HCT116 (cell line): ENCODE measurements at regions not wholly inside any gene's neighbourhood (a gene's known extent, or its start where the extent isn't known, plus 50 kb on each side); places are given as distances from the start of the nearest gene placed in this dataset.

Experiments used
- ATAC-seq: fragments of 200-7000 bp; cut with Tn5 transposase; 2 replicates; pipeline ENCODE4 v1.9.1; 2020; ENCODE audit warnings: mild to moderate bottlenecking, moderate library complexity
- BruUV-seq: library from RNA; stranded (reverse); fragments of 400-500 nt; replicated peaks from 2 replicates; lab custom pipeline; 2021; lab: Mats Ljungman, UMichigan
- CTCF ChIA-PET: fragments of 300-600 bp; sonication (Branson Sonifier 250); formaldehyde crosslinking; loops from one replicate; lab custom pipeline; 2021; ENCODE audit warnings: antibody characterized with exemption; lab: Charles Lee
- POLR2A ChIA-PET: fragments of 300-600, 350-600 bp; sonication (Branson Sonifier 250); formaldehyde crosslinking; loops from one replicate; lab custom pipeline; 2021; ENCODE audit warnings: antibody characterized with exemption; lab: Charles Lee
- RAD21 ChIA-PET, 2 experiments: fragments of 300-600 bp; sonication (Branson Sonifier 250); formaldehyde crosslinking; loops; one replicate each; lab custom pipeline; 2023; ENCODE audit warnings: low total read pairs in 2 of 2; ENCODE audit not compliant: uncharacterized antibody in 2 of 2, unreplicated experiment in 2 of 2, low non-redundant PET in 1 of 2; lab: Charles Lee
- DNase-seq: peaks from one replicate; pipeline ENCODE4 v3.0.0-alpha.2; 2010; ENCODE audit warnings: low read depth, low spot score
- H2AFZ ChIP-seq: fragments of 200-600 bp; shearing (Covaris generic), sonication (generic); 2 replicates; pipeline ENCODE4 v1.6.1; 2017; ENCODE audit warnings: low read depth, mixed run types, mixed read lengths, antibody characterized with exemption, low read length; ENCODE audit not compliant: poor library complexity, severe bottlenecking
- H3K27ac ChIP-seq: 2 replicates; pipeline ENCODE4 v1.5.1; 2012; ENCODE audit warnings: low read depth, low read length
- H3K27me3 ChIP-seq: fragments of 200-600 bp; sonication (generic); 2 replicates; pipeline ENCODE4 v1.6.1; 2016; ENCODE audit warnings: mixed run types, low read length, mixed read lengths; ENCODE audit not compliant: insufficient read depth
- H3K36me3 ChIP-seq, 2 experiments: fragments of 200-500 bp in 1 of 2; fragments of 200-600 bp in 1 of 2; sonication (Bioruptor generic) in 1 of 2; sonication (generic) in 1 of 2; 2 replicates each; pipeline versions ENCODE4 v1.5.1 to v1.6.1; 2014 to 2016; ENCODE audit warnings: low read length in 2 of 2, inconsistent platforms in 1 of 2, mixed read lengths in 1 of 2, mixed run types in 1 of 2; ENCODE audit not compliant: insufficient read depth in 2 of 2, control insufficient read depth in 1 of 2
- H3K4me1 ChIP-seq, 2 experiments: fragments of 200-600 bp in 1 of 2; sonication (generic) in 1 of 2; 2 replicates each; pipeline versions ENCODE4 v1.5.1 to v1.6.1; 2012 to 2017; ENCODE audit warnings: low read length in 2 of 2, inconsistent platforms in 1 of 2, mild to moderate bottlenecking in 1 of 2, mixed read lengths in 1 of 2, mixed run types in 1 of 2, moderate library complexity in 1 of 2; ENCODE audit not compliant: insufficient read depth in 2 of 2, control insufficient read depth in 1 of 2
- H3K4me2 ChIP-seq: fragments of 200-600 bp; sonication (generic); 2 replicates; pipeline ENCODE4 v1.6.1; 2017; ENCODE audit warnings: mixed run types, low read length, mixed read lengths
- H3K4me3 ChIP-seq, 2 experiments: fragments of 200-600 bp in 1 of 2; sonication (generic) in 1 of 2; replicated peaks in 1 of 2; 2 replicates each; pipeline ENCODE4 v1.5.1; 2011 to 2016; ENCODE audit warnings: low read length in 2 of 2, control low read depth in 1 of 2, low read depth in 1 of 2, mild to moderate bottlenecking in 1 of 2, mixed read lengths in 1 of 2, mixed run types in 1 of 2
- H3K79me2 ChIP-seq: fragments of 200-600 bp; sonication (generic); 2 replicates; pipeline ENCODE4 v1.6.1; 2017; ENCODE audit warnings: mild to moderate bottlenecking, mixed run types, low read length, moderate library complexity, mixed read lengths; ENCODE audit not compliant: insufficient read depth
- H3K9ac ChIP-seq: fragments of 200-600 bp; sonication (generic); 2 replicates; pipeline ENCODE4 v1.6.1; 2016; ENCODE audit warnings: low read length, mixed read lengths
- H3K9me2 ChIP-seq: fragments of 200-600 bp; sonication (generic), shearing (Covaris generic); 2 replicates; pipeline ENCODE4 v1.6.1; 2017; ENCODE audit warnings: mixed run types, mild to moderate bottlenecking, moderate library complexity; ENCODE audit not compliant: insufficient read depth
- H3K9me3 ChIP-seq, 2 experiments: fragments of 200-500 bp in 1 of 2; fragments of 200-600 bp in 1 of 2; sonication (Bioruptor generic) in 1 of 2; sonication (generic) in 1 of 2; 2 replicates each; pipeline ENCODE4 v1.6.1; 2014 to 2017; ENCODE audit warnings: low read length in 2 of 2, mixed read lengths in 2 of 2, inconsistent platforms in 1 of 2, low read depth in 1 of 2, mild to moderate bottlenecking in 1 of 2, mixed run types in 1 of 2, moderate library complexity in 1 of 2; ENCODE audit not compliant: control insufficient read depth in 1 of 2, insufficient read depth in 1 of 2
- H4K20me1 ChIP-seq: fragments of 200-600 bp; sonication (generic), shearing (Covaris generic); 2 replicates; pipeline ENCODE4 v1.6.1; 2017; ENCODE audit warnings: mixed run types, mild to moderate bottlenecking, moderate library complexity; ENCODE audit not compliant: insufficient read depth
- EGR1 ChIP-seq: IDR thresholded peaks from 2 replicates; pipeline ENCODE4 v1.6.1; 2012; ENCODE audit warnings: low read depth
- EZH2phosphoT487 ChIP-seq: fragments of 200-600 bp; IDR thresholded peaks from 2 replicates; pipeline ENCODE4 v1.6.1; 2018; ENCODE audit warnings: antibody characterized with exemption, borderline replicate concordance
- TCF7L2 ChIP-seq: IDR thresholded peaks from 2 replicates; pipeline ENCODE4 v1.7.0; 2011; ENCODE audit warnings: borderline replicate concordance, inconsistent platforms; ENCODE audit not compliant: insufficient read depth, insufficient read length; ENCODE audit errors: extremely low read depth
- intact Hi-C: fragments of 100-400 bp; cut with micrococcal nuclease; formaldehyde crosslinking; loops from 2 replicates; pipeline ENCODE4 v1.10.0; 2022
- TF ChIP-seq, protein P1 (sequence below): IDR thresholded peaks from 2 replicates; pipeline ENCODE4 v1.6.1; 2012
- TF ChIP-seq, protein P2 (sequence below), 3 experiments: fragments of 200-600 bp in 1 of 3; sonication (generic) in 1 of 3; IDR thresholded peaks in 2 of 3; conservative IDR thresholded peaks in 1 of 3; 2 replicates each; pipeline ENCODE4 v1.5.1; 2012 to 2017; ENCODE audit warnings: low read depth in 2 of 3, low read length in 2 of 3, antibody characterized with exemption in 1 of 3, borderline replicate concordance in 1 of 3, control low read depth in 1 of 3, mild to moderate bottlenecking in 1 of 3, mixed read lengths in 1 of 3, mixed run types in 1 of 3, moderate library complexity in 1 of 3; ENCODE audit not compliant: insufficient read depth in 1 of 3
- TF ChIP-seq, protein P3 (sequence below): IDR thresholded peaks from 2 replicates; pipeline ENCODE4 v1.6.1; 2012; ENCODE audit warnings: low read depth

DNA sequence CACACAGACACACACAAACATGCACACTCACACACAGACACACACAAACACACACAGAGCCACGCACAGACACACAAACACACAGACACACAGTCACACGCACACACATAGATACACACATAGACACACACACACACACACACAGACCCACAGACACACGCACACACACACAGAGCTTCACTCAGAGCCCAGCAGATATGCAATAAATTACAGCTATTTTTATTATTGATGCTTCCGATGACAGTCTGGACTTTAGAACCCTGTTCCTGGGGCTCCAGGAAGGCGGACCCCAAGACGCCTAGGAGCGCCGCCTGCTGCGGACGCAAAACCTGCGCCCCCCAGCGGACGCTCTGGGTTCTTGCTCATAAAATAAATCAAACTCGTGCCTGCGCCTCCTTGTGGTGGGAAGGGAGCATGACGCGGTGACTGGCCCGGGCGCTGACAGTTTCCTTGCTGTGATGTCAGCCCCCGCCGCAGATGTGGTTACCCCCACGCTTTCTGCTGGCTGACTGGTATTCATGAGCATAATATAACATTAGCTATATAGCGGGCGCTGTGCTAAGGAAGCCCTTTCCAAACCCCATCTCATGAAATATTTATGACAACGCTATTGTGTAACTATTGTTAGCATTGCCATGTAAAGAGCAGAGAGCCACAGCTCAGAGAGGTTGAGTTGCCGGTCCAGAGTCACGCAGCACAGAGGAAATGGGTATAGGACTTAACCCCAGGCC lies 64.4 kb upstream of the TM9SF2 start (continued):
- TF ChIP-seq, protein P1, sequence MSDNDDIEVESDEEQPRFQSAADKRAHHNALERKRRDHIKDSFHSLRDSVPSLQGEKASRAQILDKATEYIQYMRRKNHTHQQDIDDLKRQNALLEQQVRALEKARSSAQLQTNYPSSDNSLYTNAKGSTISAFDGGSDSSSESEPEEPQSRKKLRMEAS = peak; percentile 39; the same call in 1 of the 2 replicates
- TF ChIP-seq TCF7L2 (no peak), EGR1 (peak; percentile 25; the same call in 1 of the 2 replicates)
- TF ChIP-seq, all 23 proteins: peak for 7

DNA sequence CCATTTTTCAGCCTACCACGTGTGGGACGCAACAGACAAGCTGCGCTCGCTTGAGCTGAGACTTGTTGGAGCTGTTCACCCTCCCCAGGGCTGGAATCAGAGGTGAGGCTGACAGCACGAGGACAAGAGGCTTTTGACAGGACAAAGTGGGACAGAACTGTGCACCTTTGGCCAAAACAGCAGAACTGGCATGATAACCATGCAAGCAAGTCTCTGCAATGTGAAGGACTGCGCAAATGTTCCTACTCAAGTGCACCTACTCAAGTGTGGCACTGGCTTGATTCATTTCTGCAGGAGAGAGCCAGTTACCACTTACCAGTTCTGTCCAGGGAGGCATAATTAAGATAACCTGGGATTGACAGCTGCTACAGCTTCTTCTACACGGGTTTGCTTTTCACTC lies 62.2 kb upstream of the TM9SF2 start:
- TF ChIP-seq, protein P2, sequence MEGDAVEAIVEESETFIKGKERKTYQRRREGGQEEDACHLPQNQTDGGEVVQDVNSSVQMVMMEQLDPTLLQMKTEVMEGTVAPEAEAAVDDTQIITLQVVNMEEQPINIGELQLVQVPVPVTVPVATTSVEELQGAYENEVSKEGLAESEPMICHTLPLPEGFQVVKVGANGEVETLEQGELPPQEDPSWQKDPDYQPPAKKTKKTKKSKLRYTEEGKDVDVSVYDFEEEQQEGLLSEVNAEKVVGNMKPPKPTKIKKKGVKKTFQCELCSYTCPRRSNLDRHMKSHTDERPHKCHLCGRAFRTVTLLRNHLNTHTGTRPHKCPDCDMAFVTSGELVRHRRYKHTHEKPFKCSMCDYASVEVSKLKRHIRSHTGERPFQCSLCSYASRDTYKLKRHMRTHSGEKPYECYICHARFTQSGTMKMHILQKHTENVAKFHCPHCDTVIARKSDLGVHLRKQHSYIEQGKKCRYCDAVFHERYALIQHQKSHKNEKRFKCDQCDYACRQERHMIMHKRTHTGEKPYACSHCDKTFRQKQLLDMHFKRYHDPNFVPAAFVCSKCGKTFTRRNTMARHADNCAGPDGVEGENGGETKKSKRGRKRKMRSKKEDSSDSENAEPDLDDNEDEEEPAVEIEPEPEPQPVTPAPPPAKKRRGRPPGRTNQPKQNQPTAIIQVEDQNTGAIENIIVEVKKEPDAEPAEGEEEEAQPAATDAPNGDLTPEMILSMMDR (IDR thresholded peaks at IDR 0.05 in 2 of 3, conservative IDR thresholded peaks at IDR 0.05 in 1 of 3; ENCODE audit: borderline replicate concordance in 1 of 3, insufficient read depth in 1 of 3, low read depth in 2 of 3, low read length in 2 of 3) = no peak
- TF ChIP-seq, protein P3, sequence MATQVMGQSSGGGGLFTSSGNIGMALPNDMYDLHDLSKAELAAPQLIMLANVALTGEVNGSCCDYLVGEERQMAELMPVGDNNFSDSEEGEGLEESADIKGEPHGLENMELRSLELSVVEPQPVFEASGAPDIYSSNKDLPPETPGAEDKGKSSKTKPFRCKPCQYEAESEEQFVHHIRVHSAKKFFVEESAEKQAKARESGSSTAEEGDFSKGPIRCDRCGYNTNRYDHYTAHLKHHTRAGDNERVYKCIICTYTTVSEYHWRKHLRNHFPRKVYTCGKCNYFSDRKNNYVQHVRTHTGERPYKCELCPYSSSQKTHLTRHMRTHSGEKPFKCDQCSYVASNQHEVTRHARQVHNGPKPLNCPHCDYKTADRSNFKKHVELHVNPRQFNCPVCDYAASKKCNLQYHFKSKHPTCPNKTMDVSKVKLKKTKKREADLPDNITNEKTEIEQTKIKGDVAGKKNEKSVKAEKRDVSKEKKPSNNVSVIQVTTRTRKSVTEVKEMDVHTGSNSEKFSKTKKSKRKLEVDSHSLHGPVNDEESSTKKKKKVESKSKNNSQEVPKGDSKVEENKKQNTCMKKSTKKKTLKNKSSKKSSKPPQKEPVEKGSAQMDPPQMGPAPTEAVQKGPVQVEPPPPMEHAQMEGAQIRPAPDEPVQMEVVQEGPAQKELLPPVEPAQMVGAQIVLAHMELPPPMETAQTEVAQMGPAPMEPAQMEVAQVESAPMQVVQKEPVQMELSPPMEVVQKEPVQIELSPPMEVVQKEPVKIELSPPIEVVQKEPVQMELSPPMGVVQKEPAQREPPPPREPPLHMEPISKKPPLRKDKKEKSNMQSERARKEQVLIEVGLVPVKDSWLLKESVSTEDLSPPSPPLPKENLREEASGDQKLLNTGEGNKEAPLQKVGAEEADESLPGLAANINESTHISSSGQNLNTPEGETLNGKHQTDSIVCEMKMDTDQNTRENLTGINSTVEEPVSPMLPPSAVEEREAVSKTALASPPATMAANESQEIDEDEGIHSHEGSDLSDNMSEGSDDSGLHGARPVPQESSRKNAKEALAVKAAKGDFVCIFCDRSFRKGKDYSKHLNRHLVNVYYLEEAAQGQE = no peak
- no peak for TF ChIP-seq EZH2phosphoT487
- ATAC-seq = no peak
- H2AFZ ChIP-seq = no peak overlapping the region
- no TSS peak for BruUV-seq
- RAD21 ChIA-PET = no interaction called here
- H3K4me3 ChIP-seq = no peak overlapping the region
- H3K79me2 ChIP-seq = no peaks in the 10 kb centered on the region
- no peaks in the 10 kb centered on the region for H3K9me2 ChIP-seq
- no peak overlapping the region for H3K27ac ChIP-seq
- H3K27me3 ChIP-seq = no peaks in the 10 kb centered on the region
- no peak overlapping the region for H3K4me2 ChIP-seq
- H3K9me3 ChIP-seq = no peaks in the 10 kb centered on the region
- CTCF ChIA-PET = interaction anchor here (1.4 to 7.9 kb wide), 2 partner anchors 169 to 263 kb away, joined by 5 to 90 read pairs; no protein-coding TSS in a partner anchor
- no peak for DNase-seq
- intact Hi-C loops = no loop called here
- H4K20me1 ChIP-seq = no peaks in the 10 kb centered on the region
- POLR2A ChIA-PET = no interaction called here
- no peak overlapping the region for H3K9ac ChIP-seq
- H3K4me1 ChIP-seq = peaks cover 0 to 21% of the 10 kb centered on the region in 2 experiments; a peak in 2 of 4 replicates
- no peaks in the 10 kb centered on the region for H3K36me3 ChIP-seq
